ENCODE measurements at regions not wholly inside any gene's neighbourhood (a gene's known extent, or its start where the extent isn't known, plus 50 kb on each side); places are given as distances from the start of the nearest gene placed in this dataset.

DNA sequence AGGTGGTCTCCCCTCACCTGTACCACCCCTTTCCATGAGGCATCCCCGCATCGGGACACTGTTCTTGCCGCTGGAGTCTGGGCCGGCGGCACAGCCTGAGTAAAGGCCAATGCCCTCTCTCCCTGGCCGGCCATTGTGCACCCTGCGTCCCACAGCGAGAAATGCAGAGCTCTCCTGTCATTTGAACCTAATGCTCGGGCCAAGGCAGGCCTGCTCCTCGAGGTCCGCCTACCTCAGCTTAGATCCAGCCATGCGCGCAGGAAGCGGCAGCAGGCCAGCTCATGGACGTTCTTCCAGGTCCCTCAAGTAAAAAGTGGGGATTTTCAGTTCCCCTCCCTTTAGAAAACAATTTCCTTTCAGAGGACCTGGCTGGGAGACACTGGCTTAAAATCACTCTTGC, 135.0 kb downstream of the HSD17B3 start:
- TF ChIP-seq, protein P1, sequence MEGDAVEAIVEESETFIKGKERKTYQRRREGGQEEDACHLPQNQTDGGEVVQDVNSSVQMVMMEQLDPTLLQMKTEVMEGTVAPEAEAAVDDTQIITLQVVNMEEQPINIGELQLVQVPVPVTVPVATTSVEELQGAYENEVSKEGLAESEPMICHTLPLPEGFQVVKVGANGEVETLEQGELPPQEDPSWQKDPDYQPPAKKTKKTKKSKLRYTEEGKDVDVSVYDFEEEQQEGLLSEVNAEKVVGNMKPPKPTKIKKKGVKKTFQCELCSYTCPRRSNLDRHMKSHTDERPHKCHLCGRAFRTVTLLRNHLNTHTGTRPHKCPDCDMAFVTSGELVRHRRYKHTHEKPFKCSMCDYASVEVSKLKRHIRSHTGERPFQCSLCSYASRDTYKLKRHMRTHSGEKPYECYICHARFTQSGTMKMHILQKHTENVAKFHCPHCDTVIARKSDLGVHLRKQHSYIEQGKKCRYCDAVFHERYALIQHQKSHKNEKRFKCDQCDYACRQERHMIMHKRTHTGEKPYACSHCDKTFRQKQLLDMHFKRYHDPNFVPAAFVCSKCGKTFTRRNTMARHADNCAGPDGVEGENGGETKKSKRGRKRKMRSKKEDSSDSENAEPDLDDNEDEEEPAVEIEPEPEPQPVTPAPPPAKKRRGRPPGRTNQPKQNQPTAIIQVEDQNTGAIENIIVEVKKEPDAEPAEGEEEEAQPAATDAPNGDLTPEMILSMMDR (IDR thresholded peaks at IDR 0.05), result no peak
- no peak for TF ChIP-seq POLR2AphosphoS5 (IDR thresholded peaks at IDR 0.05)
